ENCODE measurements at regions not wholly inside any gene's neighbourhood (a gene's known extent, or its start where the extent isn't known, plus 50 kb on each side); places are given as distances from the start of the nearest gene placed in this dataset.

GRCh38 chr1:83029916-83030315 is 969.0 kb downstream of the TTLL7 start:
- no peak for DNase-seq (ENCODE audit: low spot score)

GRCh38 chr1:83029050-83029449 is 969.9 kb downstream of the TTLL7 start:
- no peak for DNase-seq (ENCODE audit: low spot score)

- no peak for DNase-seq (ENCODE audit: low spot score)
Observed at GRCh38 chr1:83028467-83028866, 970.5 kb downstream of the TTLL7 start.

GRCh38 chr1:83027511-83027910 is 971.4 kb downstream of the TTLL7 start:
- no peak for DNase-seq (ENCODE audit: low spot score)

GRCh38 chr1:83026745-83027144 is 972.2 kb downstream of the TTLL7 start:
- no peak for DNase-seq (ENCODE audit: low spot score)

GRCh38 chr1:83024251-83024767 is 974.6 kb downstream of the TTLL7 start:
- no peak for DNase-seq (ENCODE audit: low spot score)

GRCh38 chr1:83023212-83023611 is 975.7 kb downstream of the TTLL7 start:
- no peak for DNase-seq (ENCODE audit: low spot score)

- DNase-seq (ENCODE audit: low spot score) = no peak
Observed at GRCh38 chr1:83022206-83022605, 976.7 kb downstream of the TTLL7 start.

GRCh38 chr1:83017701-83018100 is 981.2 kb downstream of the TTLL7 start:
- no peak for DNase-seq (ENCODE audit: low spot score)

GRCh38 chr1:83017276-83017675 is 981.7 kb downstream of the TTLL7 start:
- no peak for DNase-seq (ENCODE audit: low spot score)

GRCh38 chr1:83016354-83016849 is 982.5 kb downstream of the TTLL7 start:
- no peak for DNase-seq (ENCODE audit: low spot score)

GRCh38 chr1:83015163-83015562 is 983.8 kb downstream of the TTLL7 start:
- no peak for DNase-seq (ENCODE audit: low spot score)

- DNase-seq (ENCODE audit: low spot score) = no peak
Observed at GRCh38 chr1:83012950-83013349, 986.0 kb downstream of the TTLL7 start.

GRCh38 chr1:83011265-83011664 is 987.7 kb downstream of the TTLL7 start:
- no peak for DNase-seq (ENCODE audit: low spot score)

- DNase-seq (ENCODE audit: low spot score) = no peak
Observed at GRCh38 chr1:83006271-83006670, 992.7 kb downstream of the TTLL7 start.

GRCh38 chr1:83000286-83000685 is 998.6 kb downstream of the TTLL7 start:
- DNase-seq (ENCODE audit: low spot score) = no peak

GRCh38 chr1:82995951-82996350 is 1003.0 kb downstream of the TTLL7 start:
- DNase-seq (ENCODE audit: low spot score) = no peak

GRCh38 chr1:82994616-82995263 is 1004.2 kb downstream of the TTLL7 start:
- DNase-seq (ENCODE audit: low spot score) = no peak

GRCh38 chr1:82991569-82991968 is 1007.4 kb downstream of the TTLL7 start:
- no peak for DNase-seq (ENCODE audit: low spot score)

GRCh38 chr1:82979593-82980236 is 1019.2 kb downstream of the TTLL7 start:
- DNase-seq (ENCODE audit: low spot score) = no peak

- DNase-seq (ENCODE audit: low spot score) = no peak
Observed at GRCh38 chr1:82978461-82979324, 1020.2 kb downstream of the TTLL7 start.

- no peak for DNase-seq (ENCODE audit: low spot score)
Observed at GRCh38 chr1:82972841-82973553, 1025.9 kb downstream of the TTLL7 start.

Measured in A172 (cell line).